Hepatocyte (in vitro differentiated cells): ENCODE measurements at regions not wholly inside any gene's neighbourhood (a gene's known extent, or its start where the extent isn't known, plus 50 kb on each side); places are given as distances from the start of the nearest gene placed in this dataset.

ENCODE experiments used
- EZH2 ChIP-seq: fragments of 200-600 bp; sonication (generic); IDR thresholded peaks from 2 replicates; pipeline ENCODE4 v1.6.1; 2016; ENCODE audit warnings: antibody characterized with exemption, mild to moderate bottlenecking, borderline replicate concordance
- EZH2phosphoT487 ChIP-seq: fragments of 200-600 bp; sonication (generic); IDR thresholded peaks from one replicate; pipeline ENCODE4 v1.6.1; 2018; ENCODE audit warnings: antibody characterized with exemption, mild to moderate bottlenecking, low read depth, moderate library complexity; ENCODE audit not compliant: unreplicated experiment, severe bottlenecking
- TF ChIP-seq, protein P1 (sequence below): fragments of 200-600 bp; sonication (generic); IDR thresholded peaks from 2 replicates; pipeline ENCODE4 v1.5.1; 2016; ENCODE audit warnings: antibody characterized with exemption, mild to moderate bottlenecking; ENCODE audit not compliant: poor library complexity

DNA sequence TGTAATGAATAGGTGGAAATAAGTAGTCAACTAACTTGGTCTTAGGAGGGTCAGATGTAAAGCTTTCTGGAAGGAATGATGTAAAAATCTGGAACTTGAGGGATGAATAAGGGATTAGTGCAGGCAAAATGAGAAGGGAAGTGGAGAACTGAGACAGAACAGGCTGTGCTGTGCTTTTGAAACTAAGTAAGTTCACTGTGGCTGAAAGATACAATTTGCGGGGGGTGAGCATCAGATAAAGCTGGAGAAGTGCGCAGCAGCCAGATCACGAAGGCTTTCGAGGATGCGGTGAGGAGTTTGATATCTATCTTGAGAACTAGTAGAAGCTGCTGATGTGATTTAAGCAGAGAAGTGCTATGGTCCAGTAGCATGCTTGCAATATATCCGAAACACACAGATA lies 247.8 kb downstream of the RNF144B start:
- TF ChIP-seq, protein P1, sequence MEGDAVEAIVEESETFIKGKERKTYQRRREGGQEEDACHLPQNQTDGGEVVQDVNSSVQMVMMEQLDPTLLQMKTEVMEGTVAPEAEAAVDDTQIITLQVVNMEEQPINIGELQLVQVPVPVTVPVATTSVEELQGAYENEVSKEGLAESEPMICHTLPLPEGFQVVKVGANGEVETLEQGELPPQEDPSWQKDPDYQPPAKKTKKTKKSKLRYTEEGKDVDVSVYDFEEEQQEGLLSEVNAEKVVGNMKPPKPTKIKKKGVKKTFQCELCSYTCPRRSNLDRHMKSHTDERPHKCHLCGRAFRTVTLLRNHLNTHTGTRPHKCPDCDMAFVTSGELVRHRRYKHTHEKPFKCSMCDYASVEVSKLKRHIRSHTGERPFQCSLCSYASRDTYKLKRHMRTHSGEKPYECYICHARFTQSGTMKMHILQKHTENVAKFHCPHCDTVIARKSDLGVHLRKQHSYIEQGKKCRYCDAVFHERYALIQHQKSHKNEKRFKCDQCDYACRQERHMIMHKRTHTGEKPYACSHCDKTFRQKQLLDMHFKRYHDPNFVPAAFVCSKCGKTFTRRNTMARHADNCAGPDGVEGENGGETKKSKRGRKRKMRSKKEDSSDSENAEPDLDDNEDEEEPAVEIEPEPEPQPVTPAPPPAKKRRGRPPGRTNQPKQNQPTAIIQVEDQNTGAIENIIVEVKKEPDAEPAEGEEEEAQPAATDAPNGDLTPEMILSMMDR: no peak
- TF ChIP-seq EZH2phosphoT487 (no peak), EZH2 (no peak)
